HG02870 (cell line): ENCODE measurements at regions not wholly inside any gene's neighbourhood (a gene's known extent, or its start where the extent isn't known, plus 50 kb on each side); places are given as distances from the start of the nearest gene placed in this dataset.
A peak's percentile ranks its signal among the peaks of the same experiment; 100 is the strongest.

Source experiments
- ATAC-seq: cut with Tn5 transposase; IDR thresholded peaks from one replicate; pipeline ENCODE4 v1.9.1; 2021; ENCODE audit warnings: mild to moderate bottlenecking, moderate library complexity; ENCODE audit not compliant: unreplicated experiment

GRCh38 chr2:160940271-160940670 is 220.0 kb upstream of the TANK start:
- ATAC-seq, result no peak

GRCh38 chr2:160940699-160941098 is 219.5 kb upstream of the TANK start:
- ATAC-seq, result peak; percentile 79

- ATAC-seq, result peak; percentile 9
Measured at GRCh38 chr2:160941290-160941846, 218.9 kb upstream of the TANK start.

- ATAC-seq, result no peak
Measured at GRCh38 chr2:160942476-160943142, 217.6 kb upstream of the TANK start.

- no peak for ATAC-seq
Measured at GRCh38 chr2:160943414-160943813, 216.8 kb upstream of the TANK start.

- ATAC-seq, result no peak
Measured at GRCh38 chr2:160952464-160953254, 207.6 kb upstream of the TANK start.

- no peak for ATAC-seq
Measured at GRCh38 chr2:160955578-160955977, 204.7 kb upstream of the TANK start.

- no peak for ATAC-seq
Measured at GRCh38 chr2:160956243-160956802, 203.9 kb upstream of the TANK start.

- ATAC-seq, result no peak
Measured at GRCh38 chr2:160963957-160964356, 196.3 kb upstream of the TANK start.

- no peak for ATAC-seq
Measured at GRCh38 chr2:160967523-160967922, 192.7 kb upstream of the TANK start.

- no peak for ATAC-seq
Measured at GRCh38 chr2:160968183-160968582, 192.0 kb upstream of the TANK start.

- no peak for ATAC-seq
Measured at GRCh38 chr2:160970052-160970965, 189.9 kb upstream of the TANK start.

GRCh38 chr2:160973991-160974390 is 186.2 kb upstream of the TANK start:
- ATAC-seq, result no peak

GRCh38 chr2:160974803-160975202 is 185.4 kb upstream of the TANK start:
- ATAC-seq, result no peak

- ATAC-seq, result no peak
Measured at GRCh38 chr2:160976797-160977196, 183.4 kb upstream of the TANK start.

GRCh38 chr2:160977376-160977775 is 182.9 kb upstream of the TANK start:
- no peak for ATAC-seq

GRCh38 chr2:160977854-160978253 is 182.4 kb upstream of the TANK start:
- ATAC-seq, result no peak

- no peak for ATAC-seq
Measured at GRCh38 chr2:160984426-160985077, 175.7 kb upstream of the TANK start.

GRCh38 chr2:160989778-160990177 is 170.4 kb upstream of the TANK start:
- no peak for ATAC-seq

- no peak for ATAC-seq
Measured at GRCh38 chr2:160993654-160994061, 166.6 kb upstream of the TANK start.
